IMR-90 (cell line): ENCODE measurements at regions not wholly inside any gene's neighbourhood (a gene's known extent, or its start where the extent isn't known, plus 50 kb on each side); places are given as distances from the start of the nearest gene placed in this dataset.

Experiments
- ATAC-seq: fragments of 200-7000 bp; cut with Tn5 transposase; 2 replicates; pipeline ENCODE4 v1.9.1; 2020; ENCODE audit warnings: low read depth, mild to moderate bottlenecking, moderate library complexity
- BruUV-seq: library from RNA; stranded (reverse); fragments of 400-500 nt; replicated peaks from 2 replicates; lab custom pipeline; 2021; lab: Mats Ljungman, UMichigan
- CTCF ChIA-PET: fragments of 300-600 bp; formaldehyde crosslinking; extraction: SDS; loops from one replicate; lab custom pipeline; 2021; ENCODE audit warnings: antibody characterized with exemption; lab: Yijun Ruan, JAX
- POLR2A ChIA-PET: fragments of 300-600 bp; sonication (Branson Sonifier 250); formaldehyde crosslinking; loops from one replicate; lab custom pipeline; 2022; ENCODE audit warnings: antibody characterized with exemption; ENCODE audit not compliant: unreplicated experiment; lab: Charles Lee
- DNase-seq: peaks from one replicate; pipeline ENCODE4 v3.0.0; 2013
- H2AFZ ChIP-seq: replicated peaks from 2 replicates; pipeline ENCODE3; 2013; ENCODE audit warnings: low read length, mild to moderate bottlenecking; ENCODE audit not compliant: poor library complexity
- H2AK5ac ChIP-seq: 2 replicates; pipeline ENCODE4 v1.6.1; 2013; ENCODE audit warnings: low read depth, low read length, inconsistent platforms
- H2AK9ac ChIP-seq: replicated peaks from 2 replicates; pipeline ENCODE3; 2013; ENCODE audit warnings: mild to moderate bottlenecking, low read depth, low read length, moderate library complexity; ENCODE audit not compliant: poor library complexity
- H2BK120ac ChIP-seq: 2 replicates; pipeline ENCODE4 v1.6.1; 2013; ENCODE audit warnings: low read depth, low read length, inconsistent platforms
- H2BK15ac ChIP-seq: 3 replicates; pipeline ENCODE4 v1.6.1; 2013; ENCODE audit warnings: low read depth, low read length, inconsistent platforms
- H2BK20ac ChIP-seq: 2 replicates; pipeline ENCODE4 v1.6.1; 2013; ENCODE audit warnings: low read depth, mild to moderate bottlenecking, inconsistent platforms, low read length, moderate library complexity
- H2BK5ac ChIP-seq: 2 replicates; pipeline ENCODE4 v1.6.1; 2013; ENCODE audit warnings: mild to moderate bottlenecking, low read depth, low read length, inconsistent platforms; ENCODE audit not compliant: poor library complexity, severe bottlenecking
- H3K14ac ChIP-seq: replicated peaks from 2 replicates; pipeline ENCODE4 v1.6.1; 2013; ENCODE audit warnings: low read depth, low read length, inconsistent platforms
- H3K18ac ChIP-seq: 2 replicates; pipeline ENCODE4 v1.6.1; 2013; ENCODE audit warnings: low read depth, low read length, control low read depth
- H3K23ac ChIP-seq: 2 replicates; pipeline ENCODE4 v1.6.1; 2013; ENCODE audit warnings: low read depth, low read length, inconsistent platforms
- H3K27ac ChIP-seq: 2 replicates; pipeline ENCODE4 v1.5.1; 2013; ENCODE audit warnings: mild to moderate bottlenecking, control low read depth, low read length; ENCODE audit not compliant: insufficient read depth
- H3K27me3 ChIP-seq: 2 replicates; pipeline ENCODE4 v1.6.1; 2013; ENCODE audit warnings: low read length; ENCODE audit not compliant: control insufficient read depth, insufficient read depth
- H3K36me3 ChIP-seq: 2 replicates; pipeline ENCODE4 v1.6.1; 2013; ENCODE audit warnings: low read length, mixed read lengths; ENCODE audit not compliant: control insufficient read depth, insufficient read depth
- H3K4ac ChIP-seq: 2 replicates; pipeline ENCODE4 v1.6.1; 2013; ENCODE audit warnings: low read depth, low read length, inconsistent platforms
- H3K4me1 ChIP-seq: 2 replicates; pipeline ENCODE4 v1.6.1; 2013; ENCODE audit warnings: low read length, mixed read lengths; ENCODE audit not compliant: control insufficient read depth, insufficient read depth
- H3K4me2 ChIP-seq: 2 replicates; pipeline ENCODE4 v1.6.1; 2013; ENCODE audit warnings: low read depth, mild to moderate bottlenecking, control low read depth, low read length, moderate library complexity
- H3K4me3 ChIP-seq: 2 replicates; pipeline ENCODE4 v1.5.1; 2013; ENCODE audit warnings: low read depth, mild to moderate bottlenecking, control low read depth, low read length, moderate library complexity; ENCODE audit not compliant: insufficient read depth
- H3K56ac ChIP-seq: 2 replicates; pipeline ENCODE4 v1.6.1; 2013; ENCODE audit warnings: low read length, inconsistent platforms; ENCODE audit not compliant: insufficient read depth; ENCODE audit errors: extremely low read depth
- H3K79me1 ChIP-seq, 2 experiments: 2 replicates each; pipeline ENCODE4 v1.6.1; 2013; ENCODE audit warnings: low read length in 2 of 2, inconsistent platforms in 1 of 2, low read depth in 1 of 2
- H3K9ac ChIP-seq: 2 replicates; pipeline ENCODE4 v1.6.1; 2013; ENCODE audit warnings: low read depth, low read length, control low read depth
- H3K9me1 ChIP-seq: 2 replicates; pipeline ENCODE4 v1.6.1; 2013; ENCODE audit warnings: low read length, inconsistent platforms; ENCODE audit not compliant: insufficient read depth
- H3K9me3 ChIP-seq: 2 replicates; pipeline ENCODE4 v1.6.1; 2013; ENCODE audit warnings: low read length; ENCODE audit not compliant: control insufficient read depth, insufficient read depth
- H4K20me1 ChIP-seq: 2 replicates; pipeline ENCODE4 v1.6.1; 2013; ENCODE audit warnings: low read length, inconsistent platforms; ENCODE audit not compliant: insufficient read depth
- H4K5ac ChIP-seq: 2 replicates; pipeline ENCODE4 v1.6.1; 2013; ENCODE audit warnings: mild to moderate bottlenecking, low read depth, low read length, control low read depth
- H4K8ac ChIP-seq, 2 experiments: 2 replicates each; pipeline ENCODE4 v1.6.1; 2013; ENCODE audit warnings: low read depth in 2 of 2, low read length in 2 of 2, control low read depth in 1 of 2, inconsistent platforms in 1 of 2
- H4K91ac ChIP-seq: 2 replicates; pipeline ENCODE4 v1.6.1; 2013; ENCODE audit warnings: low read depth, low read length, inconsistent platforms; ENCODE audit not compliant: insufficient read depth
- BHLHE40 ChIP-seq: fragments of 150-350 bp; IDR thresholded peaks from 2 replicates; pipeline ENCODE4 v1.6.1; 2016; ENCODE audit warnings: mild to moderate bottlenecking, low read depth, low read length
- CEBPB ChIP-seq: IDR thresholded peaks from 2 replicates; pipeline ENCODE4 v1.6.1; 2012; ENCODE audit warnings: low read depth, low read length, improper control_type of control experiment
- CHD1 ChIP-seq: IDR thresholded peaks from 2 replicates; pipeline ENCODE4 v1.6.1; 2012; ENCODE audit warnings: low read depth, low read length, improper control_type of control experiment
- FOS ChIP-seq: fragments of 150-350 bp; IDR thresholded peaks from 2 replicates; pipeline ENCODE4 v1.6.1; 2016; ENCODE audit warnings: low read depth, low read length
- MAFK ChIP-seq: IDR thresholded peaks from 2 replicates; pipeline ENCODE4 v1.6.1; 2012; ENCODE audit warnings: low read depth, low read length, improper control_type of control experiment
- MAZ ChIP-seq: IDR thresholded peaks from 2 replicates; pipeline ENCODE4 v1.6.1; 2012; ENCODE audit warnings: low read depth, mild to moderate bottlenecking, low read length, improper control_type of control experiment, moderate library complexity, borderline replicate concordance
- MXI1 ChIP-seq: IDR thresholded peaks from 2 replicates; pipeline ENCODE4 v1.6.1; 2012; ENCODE audit warnings: low read depth, mild to moderate bottlenecking, low read length, moderate library complexity, borderline replicate concordance
- NFE2L2 ChIP-seq: fragments of 150-350 bp; IDR thresholded peaks from 2 replicates; pipeline ENCODE4 v1.6.1; 2016; ENCODE audit warnings: low read depth, mild to moderate bottlenecking, low read length
- POLR2A ChIP-seq: IDR thresholded peaks from 2 replicates; pipeline ENCODE4 v1.6.1; 2012; ENCODE audit warnings: mild to moderate bottlenecking, low read depth, low read length
- RAD21 ChIP-seq: IDR thresholded peaks from 2 replicates; pipeline ENCODE4 v1.6.1; 2012; ENCODE audit warnings: low read length, improper control_type of control experiment
- RCOR1 ChIP-seq: IDR thresholded peaks from 2 replicates; pipeline ENCODE4 v1.6.1; 2012; ENCODE audit warnings: mild to moderate bottlenecking, low read length, improper control_type of control experiment; ENCODE audit not compliant: insufficient replicate concordance
- RFX5 ChIP-seq: IDR thresholded peaks from 2 replicates; pipeline ENCODE4 v1.8.0; 2012; ENCODE audit warnings: low read depth, mild to moderate bottlenecking, low read length, moderate library complexity
- SMC3 ChIP-seq: fragments of 150-350 bp; IDR thresholded peaks from 2 replicates; pipeline ENCODE4 v1.6.1; 2016; ENCODE audit warnings: low read depth, mild to moderate bottlenecking, antibody characterized with exemption, low read length, moderate library complexity
- WGBS, 2 experiments: methylation state at CpG; one replicate each; pipeline versions ENCODE4 v1.1.5 to v1.1.7; 2013; ENCODE audit warnings: missing lambda C conversion rate in 2 of 2; ENCODE audit not compliant: insufficient read length in 1 of 2; ENCODE audit errors: extremely low coverage in 2 of 2; 5-methylcytosine and 5-hydroxymethylcytosine counted together
- dilution Hi-C: fragments of 300-500 bp; cut with HindIII; formaldehyde crosslinking; loops from one replicate; pipeline ENCODE4 v1.14.3; 2018; ENCODE audit warnings: low sequenced_read_pairs; ENCODE audit not compliant: unreplicated experiment
- in situ Hi-C: fragments of 300-500 bp; cut with MboI; formaldehyde crosslinking; loops from 3 replicates; pipeline ENCODE4 v1.14.3; 2019; ENCODE audit warnings: low sequenced_read_pairs, inconsistent platforms, mixed read lengths
- intact Hi-C: fragments of 100-400 bp; cut with micrococcal nuclease; formaldehyde crosslinking; loops from 2 replicates; pipeline ENCODE4 v1.10.0; 2022
- TF ChIP-seq, protein P1 (sequence below): fragments of 150-350 bp; IDR thresholded peaks from 2 replicates; pipeline ENCODE4 v1.6.1; 2017; ENCODE audit warnings: mild to moderate bottlenecking, antibody characterized with exemption, low read length, low read depth
- TF ChIP-seq, protein P2 (sequence below): conservative IDR thresholded peaks from 2 replicates; pipeline ENCODE4 v1.5.1; 2012; ENCODE audit warnings: mild to moderate bottlenecking, low read depth, low read length, improper control_type of control experiment
- TF ChIP-seq, protein P3 (sequence below): fragments of 150-350 bp; IDR thresholded peaks from 2 replicates; pipeline ENCODE4 v1.6.1; 2016; ENCODE audit warnings: low read depth, mild to moderate bottlenecking, low read length, moderate library complexity, borderline replicate concordance

DNA sequence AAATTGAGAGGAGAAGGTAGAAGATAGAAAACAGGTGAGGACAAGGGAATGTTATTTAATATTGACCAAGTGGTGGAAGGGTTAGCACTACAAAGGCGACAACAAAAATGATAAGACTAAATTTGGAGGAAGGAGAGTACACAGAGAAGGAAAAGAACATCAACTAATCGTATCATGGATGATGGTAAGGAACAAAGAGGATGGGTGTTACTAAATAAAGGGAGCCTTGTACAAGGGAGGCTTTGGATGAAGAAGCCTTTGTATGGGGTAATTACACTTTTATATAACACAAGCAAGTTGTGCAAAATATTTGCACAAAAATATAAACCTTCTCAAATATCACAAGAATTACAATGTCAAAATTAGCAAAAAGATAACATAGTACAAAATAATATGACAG, 125.7 kb downstream of the ZNF608 start:
- dilution Hi-C loops = no loop called here

More for the DNA sequence above, 125.7 kb downstream of the ZNF608 start:
- Histone ChIP-seq H3K79me1 (no peaks in the 10 kb centered on the region), H3K27ac (no peak overlapping the region), H2AFZ (no peak overlapping the region), H2BK120ac (peak overlapping the region; percentile 5; the same call in 1 of the 2 replicates), H2AK9ac (no peak overlapping the region), H2AK5ac (no peak overlapping the region), H3K9me1 (no peaks in the 10 kb centered on the region), H3K4ac (no peak overlapping the region), H3K9me3 (no peaks in the 10 kb centered on the region), H2BK20ac (no peak overlapping the region), H3K27me3 (no peaks in the 10 kb centered on the region), H3K18ac (no peak overlapping the region; the same call in 1 of the 2 replicates), H4K8ac (no peak overlapping the region), H4K91ac (no peak overlapping the region), H4K5ac (no peak overlapping the region), H3K4me3 (no peak overlapping the region), H2BK5ac (no peak overlapping the region), H3K14ac (no peak overlapping the region), H3K36me3 (no peaks in the 10 kb centered on the region), H3K4me2 (no peak overlapping the region), H3K23ac (no peak overlapping the region), H3K4me1 (peaks cover 2% of the 10 kb centered on the region; the same call in 1 of the 2 replicates), H2BK15ac (no peak overlapping the region), H3K56ac (no peak overlapping the region), H4K20me1 (no peaks in the 10 kb centered on the region), H3K9ac (no peak overlapping the region)
- POLR2A ChIA-PET = no interaction called here
- in situ Hi-C loops (no loop called here), intact Hi-C loops (no loop called here)
- DNase-seq (no peak), ATAC-seq (no peak)
- WGBS, 2 experiments = no CpG with 5 or more reads among the region's 2 CpGs
- TF ChIP-seq RCOR1 (no peak), MAZ (no peak), POLR2A (no peak), FOS (no peak), RFX5 (no peak), CHD1 (no peak), MXI1 (no peak), NFE2L2 (no peak), BHLHE40 (no peak), SMC3 (no peak), CEBPB (no peak), MAFK (no peak), RAD21 (no peak)
- TF ChIP-seq, protein P1, sequence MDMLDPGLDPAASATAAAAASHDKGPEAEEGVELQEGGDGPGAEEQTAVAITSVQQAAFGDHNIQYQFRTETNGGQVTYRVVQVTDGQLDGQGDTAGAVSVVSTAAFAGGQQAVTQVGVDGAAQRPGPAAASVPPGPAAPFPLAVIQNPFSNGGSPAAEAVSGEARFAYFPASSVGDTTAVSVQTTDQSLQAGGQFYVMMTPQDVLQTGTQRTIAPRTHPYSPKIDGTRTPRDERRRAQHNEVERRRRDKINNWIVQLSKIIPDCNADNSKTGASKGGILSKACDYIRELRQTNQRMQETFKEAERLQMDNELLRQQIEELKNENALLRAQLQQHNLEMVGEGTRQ = no peak
- TF ChIP-seq, protein P2, sequence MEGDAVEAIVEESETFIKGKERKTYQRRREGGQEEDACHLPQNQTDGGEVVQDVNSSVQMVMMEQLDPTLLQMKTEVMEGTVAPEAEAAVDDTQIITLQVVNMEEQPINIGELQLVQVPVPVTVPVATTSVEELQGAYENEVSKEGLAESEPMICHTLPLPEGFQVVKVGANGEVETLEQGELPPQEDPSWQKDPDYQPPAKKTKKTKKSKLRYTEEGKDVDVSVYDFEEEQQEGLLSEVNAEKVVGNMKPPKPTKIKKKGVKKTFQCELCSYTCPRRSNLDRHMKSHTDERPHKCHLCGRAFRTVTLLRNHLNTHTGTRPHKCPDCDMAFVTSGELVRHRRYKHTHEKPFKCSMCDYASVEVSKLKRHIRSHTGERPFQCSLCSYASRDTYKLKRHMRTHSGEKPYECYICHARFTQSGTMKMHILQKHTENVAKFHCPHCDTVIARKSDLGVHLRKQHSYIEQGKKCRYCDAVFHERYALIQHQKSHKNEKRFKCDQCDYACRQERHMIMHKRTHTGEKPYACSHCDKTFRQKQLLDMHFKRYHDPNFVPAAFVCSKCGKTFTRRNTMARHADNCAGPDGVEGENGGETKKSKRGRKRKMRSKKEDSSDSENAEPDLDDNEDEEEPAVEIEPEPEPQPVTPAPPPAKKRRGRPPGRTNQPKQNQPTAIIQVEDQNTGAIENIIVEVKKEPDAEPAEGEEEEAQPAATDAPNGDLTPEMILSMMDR = no peak
- TF ChIP-seq, protein P3, sequence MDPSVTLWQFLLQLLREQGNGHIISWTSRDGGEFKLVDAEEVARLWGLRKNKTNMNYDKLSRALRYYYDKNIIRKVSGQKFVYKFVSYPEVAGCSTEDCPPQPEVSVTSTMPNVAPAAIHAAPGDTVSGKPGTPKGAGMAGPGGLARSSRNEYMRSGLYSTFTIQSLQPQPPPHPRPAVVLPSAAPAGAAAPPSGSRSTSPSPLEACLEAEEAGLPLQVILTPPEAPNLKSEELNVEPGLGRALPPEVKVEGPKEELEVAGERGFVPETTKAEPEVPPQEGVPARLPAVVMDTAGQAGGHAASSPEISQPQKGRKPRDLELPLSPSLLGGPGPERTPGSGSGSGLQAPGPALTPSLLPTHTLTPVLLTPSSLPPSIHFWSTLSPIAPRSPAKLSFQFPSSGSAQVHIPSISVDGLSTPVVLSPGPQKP = no peak
- CTCF ChIA-PET = no interaction called here
- BruUV-seq = no TSS peak
